NCI-H128 (cell line): ENCODE measurements at regions not wholly inside any gene's neighbourhood (a gene's known extent, or its start where the extent isn't known, plus 50 kb on each side); places are given as distances from the start of the nearest gene placed in this dataset.
"Not testable (repeated sequence)": the region's sequence is repeated elsewhere in the genome, so short reads cannot be mapped to it uniquely, and the experiment has no call there.

ENCODE experiments used
- DNase-seq: peaks from one replicate; lab custom pipeline; 2025; ENCODE audit not compliant: unreplicated experiment; lab: John Stamatoyannopoulos, UW

GRCh38 chr11:95412074-95412473 is 181.1 kb upstream of the SESN3 start:
- DNase-seq: no peak

DNA sequence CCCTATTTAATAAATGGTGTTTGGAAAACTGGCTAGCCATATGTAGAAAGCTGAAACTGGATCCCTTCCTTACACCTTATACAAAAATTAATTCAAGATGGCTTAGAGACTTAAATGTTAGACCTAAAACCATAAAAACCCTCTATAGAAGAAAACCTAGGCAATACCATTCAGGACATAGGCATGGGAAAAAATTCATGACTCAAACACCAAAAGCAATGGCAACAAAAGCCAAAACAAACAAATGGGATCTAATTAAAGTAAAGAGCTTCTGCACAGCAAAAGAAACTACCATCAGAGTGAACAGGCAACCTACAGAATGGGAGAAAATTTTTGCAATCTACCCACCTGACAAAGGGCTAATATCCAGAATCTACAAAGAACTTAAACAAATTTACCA is 179.7 kb upstream of the SESN3 start:
- not testable (repeated sequence) for DNase-seq

DNA sequence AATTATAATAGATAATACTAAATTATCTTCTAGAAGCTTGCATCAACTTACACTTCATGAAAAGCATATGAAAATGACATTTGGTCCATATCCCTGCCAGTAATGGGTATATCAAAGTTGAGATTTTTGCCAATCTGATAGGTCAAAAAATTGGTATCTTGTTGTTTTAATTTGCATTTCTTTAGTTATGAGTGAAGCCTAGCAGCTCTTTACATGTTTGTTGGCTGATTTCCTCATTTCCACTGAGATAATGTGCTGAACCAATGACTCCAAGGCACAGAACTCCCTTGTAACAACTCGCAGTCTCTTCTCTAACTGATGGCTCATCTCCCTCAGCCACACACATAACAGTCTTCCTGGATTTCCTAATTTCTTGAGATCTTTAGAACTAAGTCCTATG is 175.3 kb upstream of the SESN3 start:
- no peak for DNase-seq

DNA sequence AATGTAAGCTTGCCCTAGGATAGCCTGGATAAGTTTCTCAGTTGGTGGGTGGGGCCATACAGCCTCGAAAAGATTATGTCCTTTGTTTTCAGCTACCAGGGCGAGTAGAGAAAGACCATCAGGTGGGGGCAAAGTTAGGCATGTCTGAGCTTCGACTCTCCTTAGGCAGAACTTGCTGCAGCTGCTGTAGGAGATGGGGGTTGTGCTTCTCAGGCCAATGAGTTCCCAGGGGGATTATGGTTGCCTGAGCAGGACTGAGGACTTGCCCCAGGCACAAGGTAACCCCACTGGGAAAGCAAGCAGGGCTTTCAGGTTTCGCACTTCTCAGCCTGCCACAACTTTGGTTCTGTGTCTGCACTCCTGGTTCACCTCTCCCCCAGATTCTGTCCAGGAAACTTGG is 173.4 kb upstream of the SESN3 start:
- DNase-seq: no peak

- DNase-seq: no peak
These were observed 167.6 kb upstream of the SESN3 start for GRCh38 chr11:95398437-95399112.

- no peak for DNase-seq
These were observed 161.6 kb upstream of the SESN3 start for GRCh38 chr11:95392644-95393043.

GRCh38 chr11:95389427-95389826 is 158.4 kb upstream of the SESN3 start:
- DNase-seq: no peak

- DNase-seq: no peak
These were observed 157.1 kb upstream of the SESN3 start for GRCh38 chr11:95388086-95388485.

DNA sequence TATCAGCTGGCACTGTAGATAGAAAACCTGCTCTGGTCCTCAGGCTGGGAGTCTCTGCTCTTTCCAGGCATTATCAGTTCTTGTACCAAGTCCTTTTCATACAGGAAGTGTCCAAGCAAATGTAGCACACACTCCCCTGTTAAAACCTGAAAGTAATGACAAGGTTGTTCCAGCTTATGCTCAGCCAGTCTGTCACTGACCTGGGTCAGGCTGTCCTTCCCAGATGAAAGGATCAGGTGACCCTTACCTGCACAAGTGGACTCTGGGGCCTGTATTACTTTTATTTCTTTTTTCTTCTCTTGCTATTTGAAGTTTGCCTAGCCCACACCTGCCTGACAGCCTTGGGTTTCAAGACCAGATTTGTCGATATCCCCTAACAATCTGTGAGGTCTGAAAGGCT is 156.3 kb upstream of the SESN3 start:
- no peak for DNase-seq

DNA sequence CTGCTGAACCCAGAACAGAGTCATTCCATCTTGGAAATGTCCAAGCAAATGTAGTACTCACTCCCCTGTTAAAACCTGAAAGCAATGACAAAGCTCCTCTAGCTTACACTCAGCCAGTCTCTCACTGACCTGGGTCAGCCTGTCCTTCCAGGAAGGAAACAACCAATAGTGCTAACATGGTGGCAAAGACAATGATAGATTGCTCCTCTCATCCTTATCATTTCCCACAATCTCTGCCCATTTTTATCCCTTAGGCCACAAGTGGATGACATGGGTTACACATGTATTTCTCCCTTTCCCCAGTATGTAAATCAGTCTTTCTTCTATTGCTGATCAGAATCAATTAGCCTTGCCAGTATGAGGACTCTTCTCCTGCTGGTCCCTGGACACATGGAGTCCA is 154.6 kb upstream of the SESN3 start:
- no peak for DNase-seq

- no peak for DNase-seq
These were observed 148.5 kb upstream of the SESN3 start for GRCh38 chr11:95379479-95379878.

GRCh38 chr11:95378789-95379188 is 147.8 kb upstream of the SESN3 start:
- no peak for DNase-seq

GRCh38 chr11:95378111-95378510 is 147.1 kb upstream of the SESN3 start:
- no peak for DNase-seq

GRCh38 chr11:95375886-95376285 is 144.9 kb upstream of the SESN3 start:
- DNase-seq: no peak

DNA sequence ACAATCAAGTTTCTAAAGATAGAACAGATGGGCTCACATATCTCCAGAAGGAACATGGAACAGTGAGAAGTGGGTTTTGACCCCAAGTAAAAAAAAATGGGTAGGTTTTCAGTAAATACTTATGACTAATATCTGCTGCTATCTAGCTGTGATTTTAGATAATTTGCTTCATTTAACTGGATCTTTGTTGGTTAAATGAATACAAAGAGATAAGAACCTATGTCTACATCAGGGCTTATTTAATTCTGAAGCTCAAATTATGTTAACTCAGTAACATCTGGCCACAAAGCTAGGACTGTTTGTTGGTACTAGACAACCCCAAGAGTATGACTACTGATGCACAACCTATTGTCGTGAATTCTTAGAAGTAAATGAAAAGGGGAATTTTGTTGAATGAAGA is 144.4 kb upstream of the SESN3 start:
- DNase-seq: no peak

DNA sequence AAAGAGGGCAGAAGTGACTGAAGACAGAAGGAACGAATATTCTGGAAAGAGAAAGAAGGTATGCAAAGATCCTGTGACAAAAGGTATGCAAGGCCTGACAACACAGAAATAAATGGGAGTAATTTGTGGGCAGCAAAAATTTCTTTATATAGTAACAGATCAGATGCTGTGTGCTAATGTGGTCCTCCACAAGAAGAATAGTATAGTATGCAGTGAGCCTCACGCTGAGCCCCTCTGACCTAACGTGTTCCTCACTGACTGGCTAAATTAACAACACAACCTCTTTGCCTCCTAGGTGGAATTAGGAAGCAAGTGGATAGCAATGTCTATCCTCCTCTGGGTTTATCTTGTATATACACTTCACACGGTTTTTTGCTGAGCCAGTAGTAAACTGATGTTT is 143.1 kb upstream of the SESN3 start:
- DNase-seq: no peak

DNA sequence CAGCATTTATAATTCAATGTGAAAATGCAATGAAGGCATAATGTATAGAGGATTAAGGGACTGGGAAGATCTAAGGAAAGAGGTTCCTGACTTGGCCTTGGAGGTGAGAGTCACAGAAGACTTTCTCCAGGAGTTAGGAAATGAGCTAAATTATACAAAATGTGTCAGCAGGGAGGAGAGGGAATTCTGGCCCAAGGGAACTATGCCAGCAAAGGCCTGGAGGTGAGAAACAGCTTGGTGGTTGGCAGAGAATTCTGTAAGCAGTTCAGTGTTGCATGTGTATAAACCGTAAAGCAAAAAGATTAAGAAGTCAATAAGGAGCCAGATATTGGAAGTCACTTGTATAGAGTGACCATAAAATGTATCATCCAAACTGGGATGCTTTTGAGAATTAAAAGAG is 142.2 kb upstream of the SESN3 start:
- no peak for DNase-seq

- DNase-seq: no peak
These were observed 141.2 kb upstream of the SESN3 start for GRCh38 chr11:95372097-95372656.

- no peak for DNase-seq
These were observed 140.2 kb upstream of the SESN3 start for GRCh38 chr11:95371153-95371552.

DNA sequence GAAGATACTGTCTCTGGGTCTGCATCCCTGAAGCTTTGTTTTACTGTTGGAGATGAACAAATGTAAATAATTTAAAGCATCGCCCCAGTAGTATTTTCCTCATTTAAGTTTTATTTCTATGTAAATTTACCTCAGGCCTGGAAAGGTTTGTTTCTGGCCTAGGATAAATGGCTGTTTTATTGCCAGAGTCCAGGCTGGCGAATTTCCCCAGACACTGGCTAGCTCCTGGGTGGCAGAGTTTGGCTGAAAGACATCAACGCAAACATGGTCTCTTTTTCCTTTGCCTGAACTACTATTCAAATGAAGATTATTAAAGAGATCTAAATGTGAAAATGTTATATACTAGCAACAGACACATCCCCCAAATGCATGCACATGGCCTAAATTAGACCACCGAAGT is 136.7 kb upstream of the SESN3 start:
- DNase-seq: no peak

- no peak for DNase-seq
These were observed 134.3 kb upstream of the SESN3 start for GRCh38 chr11:95365348-95365747.

- no peak for DNase-seq
These were observed 133.6 kb upstream of the SESN3 start for GRCh38 chr11:95364324-95365295.
